ENCODE measurements at regions not wholly inside any gene's neighbourhood (a gene's known extent, or its start where the extent isn't known, plus 50 kb on each side); places are given as distances from the start of the nearest gene placed in this dataset.

DNA sequence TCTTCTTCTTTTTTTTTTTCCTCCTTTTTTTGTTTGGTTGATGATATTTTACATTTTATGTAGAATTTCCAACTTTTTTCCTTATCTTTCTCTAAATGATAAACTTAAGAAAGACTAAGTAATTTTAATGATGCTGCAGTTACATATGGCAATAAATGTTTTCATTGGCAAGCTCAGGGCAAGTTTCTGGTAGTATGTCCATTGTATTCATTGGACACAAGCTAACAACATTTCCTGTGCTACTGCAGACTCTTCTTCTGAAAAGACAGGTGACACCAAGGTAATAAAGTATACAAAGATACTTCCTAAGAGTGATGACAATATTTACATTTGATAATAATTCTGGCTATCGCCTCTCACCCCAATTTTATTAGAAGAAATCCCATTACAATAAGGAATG lies 219.2 kb upstream of the NFIA start (continued):
- TF ChIP-seq, protein P1, sequence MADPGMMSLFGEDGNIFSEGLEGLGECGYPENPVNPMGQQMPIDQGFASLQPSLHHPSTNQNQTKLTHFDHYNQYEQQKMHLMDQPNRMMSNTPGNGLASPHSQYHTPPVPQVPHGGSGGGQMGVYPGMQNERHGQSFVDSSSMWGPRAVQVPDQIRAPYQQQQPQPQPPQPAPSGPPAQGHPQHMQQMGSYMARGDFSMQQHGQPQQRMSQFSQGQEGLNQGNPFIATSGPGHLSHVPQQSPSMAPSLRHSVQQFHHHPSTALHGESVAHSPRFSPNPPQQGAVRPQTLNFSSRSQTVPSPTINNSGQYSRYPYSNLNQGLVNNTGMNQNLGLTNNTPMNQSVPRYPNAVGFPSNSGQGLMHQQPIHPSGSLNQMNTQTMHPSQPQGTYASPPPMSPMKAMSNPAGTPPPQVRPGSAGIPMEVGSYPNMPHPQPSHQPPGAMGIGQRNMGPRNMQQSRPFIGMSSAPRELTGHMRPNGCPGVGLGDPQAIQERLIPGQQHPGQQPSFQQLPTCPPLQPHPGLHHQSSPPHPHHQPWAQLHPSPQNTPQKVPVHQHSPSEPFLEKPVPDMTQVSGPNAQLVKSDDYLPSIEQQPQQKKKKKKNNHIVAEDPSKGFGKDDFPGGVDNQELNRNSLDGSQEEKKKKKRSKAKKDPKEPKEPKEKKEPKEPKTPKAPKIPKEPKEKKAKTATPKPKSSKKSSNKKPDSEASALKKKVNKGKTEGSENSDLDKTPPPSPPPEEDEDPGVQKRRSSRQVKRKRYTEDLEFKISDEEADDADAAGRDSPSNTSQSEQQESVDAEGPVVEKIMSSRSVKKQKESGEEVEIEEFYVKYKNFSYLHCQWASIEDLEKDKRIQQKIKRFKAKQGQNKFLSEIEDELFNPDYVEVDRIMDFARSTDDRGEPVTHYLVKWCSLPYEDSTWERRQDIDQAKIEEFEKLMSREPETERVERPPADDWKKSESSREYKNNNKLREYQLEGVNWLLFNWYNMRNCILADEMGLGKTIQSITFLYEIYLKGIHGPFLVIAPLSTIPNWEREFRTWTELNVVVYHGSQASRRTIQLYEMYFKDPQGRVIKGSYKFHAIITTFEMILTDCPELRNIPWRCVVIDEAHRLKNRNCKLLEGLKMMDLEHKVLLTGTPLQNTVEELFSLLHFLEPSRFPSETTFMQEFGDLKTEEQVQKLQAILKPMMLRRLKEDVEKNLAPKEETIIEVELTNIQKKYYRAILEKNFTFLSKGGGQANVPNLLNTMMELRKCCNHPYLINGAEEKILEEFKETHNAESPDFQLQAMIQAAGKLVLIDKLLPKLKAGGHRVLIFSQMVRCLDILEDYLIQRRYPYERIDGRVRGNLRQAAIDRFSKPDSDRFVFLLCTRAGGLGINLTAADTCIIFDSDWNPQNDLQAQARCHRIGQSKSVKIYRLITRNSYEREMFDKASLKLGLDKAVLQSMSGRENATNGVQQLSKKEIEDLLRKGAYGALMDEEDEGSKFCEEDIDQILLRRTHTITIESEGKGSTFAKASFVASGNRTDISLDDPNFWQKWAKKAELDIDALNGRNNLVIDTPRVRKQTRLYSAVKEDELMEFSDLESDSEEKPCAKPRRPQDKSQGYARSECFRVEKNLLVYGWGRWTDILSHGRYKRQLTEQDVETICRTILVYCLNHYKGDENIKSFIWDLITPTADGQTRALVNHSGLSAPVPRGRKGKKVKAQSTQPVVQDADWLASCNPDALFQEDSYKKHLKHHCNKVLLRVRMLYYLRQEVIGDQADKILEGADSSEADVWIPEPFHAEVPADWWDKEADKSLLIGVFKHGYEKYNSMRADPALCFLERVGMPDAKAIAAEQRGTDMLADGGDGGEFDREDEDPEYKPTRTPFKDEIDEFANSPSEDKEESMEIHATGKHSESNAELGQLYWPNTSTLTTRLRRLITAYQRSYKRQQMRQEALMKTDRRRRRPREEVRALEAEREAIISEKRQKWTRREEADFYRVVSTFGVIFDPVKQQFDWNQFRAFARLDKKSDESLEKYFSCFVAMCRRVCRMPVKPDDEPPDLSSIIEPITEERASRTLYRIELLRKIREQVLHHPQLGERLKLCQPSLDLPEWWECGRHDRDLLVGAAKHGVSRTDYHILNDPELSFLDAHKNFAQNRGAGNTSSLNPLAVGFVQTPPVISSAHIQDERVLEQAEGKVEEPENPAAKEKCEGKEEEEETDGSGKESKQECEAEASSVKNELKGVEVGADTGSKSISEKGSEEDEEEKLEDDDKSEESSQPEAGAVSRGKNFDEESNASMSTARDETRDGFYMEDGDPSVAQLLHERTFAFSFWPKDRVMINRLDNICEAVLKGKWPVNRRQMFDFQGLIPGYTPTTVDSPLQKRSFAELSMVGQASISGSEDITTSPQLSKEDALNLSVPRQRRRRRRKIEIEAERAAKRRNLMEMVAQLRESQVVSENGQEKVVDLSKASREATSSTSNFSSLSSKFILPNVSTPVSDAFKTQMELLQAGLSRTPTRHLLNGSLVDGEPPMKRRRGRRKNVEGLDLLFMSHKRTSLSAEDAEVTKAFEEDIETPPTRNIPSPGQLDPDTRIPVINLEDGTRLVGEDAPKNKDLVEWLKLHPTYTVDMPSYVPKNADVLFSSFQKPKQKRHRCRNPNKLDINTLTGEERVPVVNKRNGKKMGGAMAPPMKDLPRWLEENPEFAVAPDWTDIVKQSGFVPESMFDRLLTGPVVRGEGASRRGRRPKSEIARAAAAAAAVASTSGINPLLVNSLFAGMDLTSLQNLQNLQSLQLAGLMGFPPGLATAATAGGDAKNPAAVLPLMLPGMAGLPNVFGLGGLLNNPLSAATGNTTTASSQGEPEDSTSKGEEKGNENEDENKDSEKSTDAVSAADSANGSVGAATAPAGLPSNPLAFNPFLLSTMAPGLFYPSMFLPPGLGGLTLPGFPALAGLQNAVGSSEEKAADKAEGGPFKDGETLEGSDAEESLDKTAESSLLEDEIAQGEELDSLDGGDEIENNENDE (IDR thresholded peaks at IDR 0.05; ENCODE audit: insufficient replicate concordance, low read length), result no peak
- TF ChIP-seq, protein P2, sequence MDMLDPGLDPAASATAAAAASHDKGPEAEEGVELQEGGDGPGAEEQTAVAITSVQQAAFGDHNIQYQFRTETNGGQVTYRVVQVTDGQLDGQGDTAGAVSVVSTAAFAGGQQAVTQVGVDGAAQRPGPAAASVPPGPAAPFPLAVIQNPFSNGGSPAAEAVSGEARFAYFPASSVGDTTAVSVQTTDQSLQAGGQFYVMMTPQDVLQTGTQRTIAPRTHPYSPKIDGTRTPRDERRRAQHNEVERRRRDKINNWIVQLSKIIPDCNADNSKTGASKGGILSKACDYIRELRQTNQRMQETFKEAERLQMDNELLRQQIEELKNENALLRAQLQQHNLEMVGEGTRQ (IDR thresholded peaks at IDR 0.05; ENCODE audit: low read length), result no peak
- TF ChIP-seq GTF2F1 (IDR thresholded peaks at IDR 0.05; ENCODE audit: borderline replicate concordance, low read depth, low read length) (no peak), SP4 (IDR thresholded peaks at IDR 0.05; ENCODE audit: low read length) (no peak), TCF12 (IDR thresholded peaks at IDR 0.05; ENCODE audit: low read depth, low read length) (no peak), ASH2L (IDR thresholded peaks at IDR 0.05; ENCODE audit: low read length) (no peak), CBX8 (IDR thresholded peaks at IDR 0.05; ENCODE audit: borderline replicate concordance, low read depth, low read length) (no peak)
